IMR-90 (cell line): ENCODE measurements at regions not wholly inside any gene's neighbourhood (a gene's known extent, or its start where the extent isn't known, plus 50 kb on each side); places are given as distances from the start of the nearest gene placed in this dataset.

Source experiments
- ATAC-seq: fragments of 200-7000 bp; cut with Tn5 transposase; 2 replicates; pipeline ENCODE4 v1.9.1; 2020; ENCODE audit warnings: low read depth, mild to moderate bottlenecking, moderate library complexity
- BruUV-seq: library from RNA; stranded (reverse); fragments of 400-500 nt; replicated peaks from 2 replicates; lab custom pipeline; 2021; lab: Mats Ljungman, UMichigan
- CTCF ChIA-PET: fragments of 300-600 bp; formaldehyde crosslinking; extraction: SDS; loops from one replicate; lab custom pipeline; 2021; ENCODE audit warnings: antibody characterized with exemption; lab: Yijun Ruan, JAX
- POLR2A ChIA-PET: fragments of 300-600 bp; sonication (Branson Sonifier 250); formaldehyde crosslinking; loops from one replicate; lab custom pipeline; 2022; ENCODE audit warnings: antibody characterized with exemption; ENCODE audit not compliant: unreplicated experiment; lab: Charles Lee
- DNase-seq: peaks from one replicate; pipeline ENCODE4 v3.0.0; 2013
- H2AFZ ChIP-seq: replicated peaks from 2 replicates; pipeline ENCODE3; 2013; ENCODE audit warnings: low read length, mild to moderate bottlenecking; ENCODE audit not compliant: poor library complexity
- H2AK5ac ChIP-seq: 2 replicates; pipeline ENCODE4 v1.6.1; 2013; ENCODE audit warnings: low read depth, low read length, inconsistent platforms
- H2AK9ac ChIP-seq: replicated peaks from 2 replicates; pipeline ENCODE3; 2013; ENCODE audit warnings: mild to moderate bottlenecking, low read depth, low read length, moderate library complexity; ENCODE audit not compliant: poor library complexity
- H2BK120ac ChIP-seq: 2 replicates; pipeline ENCODE4 v1.6.1; 2013; ENCODE audit warnings: low read depth, low read length, inconsistent platforms
- H2BK15ac ChIP-seq: 3 replicates; pipeline ENCODE4 v1.6.1; 2013; ENCODE audit warnings: low read depth, low read length, inconsistent platforms
- H2BK20ac ChIP-seq: 2 replicates; pipeline ENCODE4 v1.6.1; 2013; ENCODE audit warnings: low read depth, mild to moderate bottlenecking, inconsistent platforms, low read length, moderate library complexity
- H2BK5ac ChIP-seq: 2 replicates; pipeline ENCODE4 v1.6.1; 2013; ENCODE audit warnings: mild to moderate bottlenecking, low read depth, low read length, inconsistent platforms; ENCODE audit not compliant: poor library complexity, severe bottlenecking
- H3K14ac ChIP-seq: replicated peaks from 2 replicates; pipeline ENCODE4 v1.6.1; 2013; ENCODE audit warnings: low read depth, low read length, inconsistent platforms
- H3K18ac ChIP-seq: 2 replicates; pipeline ENCODE4 v1.6.1; 2013; ENCODE audit warnings: low read depth, low read length, control low read depth
- H3K23ac ChIP-seq: 2 replicates; pipeline ENCODE4 v1.6.1; 2013; ENCODE audit warnings: low read depth, low read length, inconsistent platforms
- H3K27ac ChIP-seq: 2 replicates; pipeline ENCODE4 v1.5.1; 2013; ENCODE audit warnings: mild to moderate bottlenecking, control low read depth, low read length; ENCODE audit not compliant: insufficient read depth
- H3K27me3 ChIP-seq: 2 replicates; pipeline ENCODE4 v1.6.1; 2013; ENCODE audit warnings: low read length; ENCODE audit not compliant: control insufficient read depth, insufficient read depth
- H3K36me3 ChIP-seq: 2 replicates; pipeline ENCODE4 v1.6.1; 2013; ENCODE audit warnings: low read length, mixed read lengths; ENCODE audit not compliant: control insufficient read depth, insufficient read depth
- H3K4ac ChIP-seq: 2 replicates; pipeline ENCODE4 v1.6.1; 2013; ENCODE audit warnings: low read depth, low read length, inconsistent platforms
- H3K4me1 ChIP-seq: 2 replicates; pipeline ENCODE4 v1.6.1; 2013; ENCODE audit warnings: low read length, mixed read lengths; ENCODE audit not compliant: control insufficient read depth, insufficient read depth
- H3K4me2 ChIP-seq: 2 replicates; pipeline ENCODE4 v1.6.1; 2013; ENCODE audit warnings: low read depth, mild to moderate bottlenecking, control low read depth, low read length, moderate library complexity
- H3K4me3 ChIP-seq: 2 replicates; pipeline ENCODE4 v1.5.1; 2013; ENCODE audit warnings: low read depth, mild to moderate bottlenecking, control low read depth, low read length, moderate library complexity; ENCODE audit not compliant: insufficient read depth
- H3K56ac ChIP-seq: 2 replicates; pipeline ENCODE4 v1.6.1; 2013; ENCODE audit warnings: low read length, inconsistent platforms; ENCODE audit not compliant: insufficient read depth; ENCODE audit errors: extremely low read depth
- H3K79me1 ChIP-seq, 2 experiments: 2 replicates each; pipeline ENCODE4 v1.6.1; 2013; ENCODE audit warnings: low read length in 2 of 2, inconsistent platforms in 1 of 2, low read depth in 1 of 2
- H3K9ac ChIP-seq: 2 replicates; pipeline ENCODE4 v1.6.1; 2013; ENCODE audit warnings: low read depth, low read length, control low read depth
- H3K9me1 ChIP-seq: 2 replicates; pipeline ENCODE4 v1.6.1; 2013; ENCODE audit warnings: low read length, inconsistent platforms; ENCODE audit not compliant: insufficient read depth
- H3K9me3 ChIP-seq: 2 replicates; pipeline ENCODE4 v1.6.1; 2013; ENCODE audit warnings: low read length; ENCODE audit not compliant: control insufficient read depth, insufficient read depth
- H4K20me1 ChIP-seq: 2 replicates; pipeline ENCODE4 v1.6.1; 2013; ENCODE audit warnings: low read length, inconsistent platforms; ENCODE audit not compliant: insufficient read depth
- H4K5ac ChIP-seq: 2 replicates; pipeline ENCODE4 v1.6.1; 2013; ENCODE audit warnings: mild to moderate bottlenecking, low read depth, low read length, control low read depth
- H4K8ac ChIP-seq, 2 experiments: 2 replicates each; pipeline ENCODE4 v1.6.1; 2013; ENCODE audit warnings: low read depth in 2 of 2, low read length in 2 of 2, control low read depth in 1 of 2, inconsistent platforms in 1 of 2
- H4K91ac ChIP-seq: 2 replicates; pipeline ENCODE4 v1.6.1; 2013; ENCODE audit warnings: low read depth, low read length, inconsistent platforms; ENCODE audit not compliant: insufficient read depth
- BHLHE40 ChIP-seq: fragments of 150-350 bp; IDR thresholded peaks from 2 replicates; pipeline ENCODE4 v1.6.1; 2016; ENCODE audit warnings: mild to moderate bottlenecking, low read depth, low read length
- CEBPB ChIP-seq: IDR thresholded peaks from 2 replicates; pipeline ENCODE4 v1.6.1; 2012; ENCODE audit warnings: low read depth, low read length, improper control_type of control experiment
- CHD1 ChIP-seq: IDR thresholded peaks from 2 replicates; pipeline ENCODE4 v1.6.1; 2012; ENCODE audit warnings: low read depth, low read length, improper control_type of control experiment
- CTCF ChIP-seq: conservative IDR thresholded peaks from 2 replicates; pipeline ENCODE4 v1.5.1; 2012; ENCODE audit warnings: mild to moderate bottlenecking, low read depth, low read length, improper control_type of control experiment
- ELK1 ChIP-seq: fragments of 150-350 bp; IDR thresholded peaks from 2 replicates; pipeline ENCODE4 v1.6.1; 2016; ENCODE audit warnings: low read depth, mild to moderate bottlenecking, low read length, moderate library complexity, borderline replicate concordance
- FOS ChIP-seq: fragments of 150-350 bp; IDR thresholded peaks from 2 replicates; pipeline ENCODE4 v1.6.1; 2016; ENCODE audit warnings: low read depth, low read length
- MAFK ChIP-seq: IDR thresholded peaks from 2 replicates; pipeline ENCODE4 v1.6.1; 2012; ENCODE audit warnings: low read depth, low read length, improper control_type of control experiment
- MAZ ChIP-seq: IDR thresholded peaks from 2 replicates; pipeline ENCODE4 v1.6.1; 2012; ENCODE audit warnings: low read depth, mild to moderate bottlenecking, low read length, improper control_type of control experiment, moderate library complexity, borderline replicate concordance
- MXI1 ChIP-seq: IDR thresholded peaks from 2 replicates; pipeline ENCODE4 v1.6.1; 2012; ENCODE audit warnings: low read depth, mild to moderate bottlenecking, low read length, moderate library complexity, borderline replicate concordance
- NFE2L2 ChIP-seq: fragments of 150-350 bp; IDR thresholded peaks from 2 replicates; pipeline ENCODE4 v1.6.1; 2016; ENCODE audit warnings: low read depth, mild to moderate bottlenecking, low read length
- POLR2A ChIP-seq: IDR thresholded peaks from 2 replicates; pipeline ENCODE4 v1.6.1; 2012; ENCODE audit warnings: mild to moderate bottlenecking, low read depth, low read length
- RAD21 ChIP-seq: IDR thresholded peaks from 2 replicates; pipeline ENCODE4 v1.6.1; 2012; ENCODE audit warnings: low read length, improper control_type of control experiment
- RCOR1 ChIP-seq: IDR thresholded peaks from 2 replicates; pipeline ENCODE4 v1.6.1; 2012; ENCODE audit warnings: mild to moderate bottlenecking, low read length, improper control_type of control experiment; ENCODE audit not compliant: insufficient replicate concordance
- RFX5 ChIP-seq: IDR thresholded peaks from 2 replicates; pipeline ENCODE4 v1.8.0; 2012; ENCODE audit warnings: low read depth, mild to moderate bottlenecking, low read length, moderate library complexity
- SMC3 ChIP-seq: fragments of 150-350 bp; IDR thresholded peaks from 2 replicates; pipeline ENCODE4 v1.6.1; 2016; ENCODE audit warnings: low read depth, mild to moderate bottlenecking, antibody characterized with exemption, low read length, moderate library complexity
- USF2 ChIP-seq: fragments of 150-350 bp; IDR thresholded peaks from 2 replicates; pipeline ENCODE4 v1.6.1; 2017; ENCODE audit warnings: mild to moderate bottlenecking, antibody characterized with exemption, low read length, low read depth
- WGBS, 2 experiments: methylation state at CpG; one replicate each; pipeline versions ENCODE4 v1.1.5 to v1.1.7; 2013; ENCODE audit warnings: missing lambda C conversion rate in 2 of 2; ENCODE audit not compliant: insufficient read length in 1 of 2; ENCODE audit errors: extremely low coverage in 2 of 2; 5-methylcytosine and 5-hydroxymethylcytosine counted together
- dilution Hi-C: fragments of 300-500 bp; cut with HindIII; formaldehyde crosslinking; loops from one replicate; pipeline ENCODE4 v1.14.3; 2018; ENCODE audit warnings: low sequenced_read_pairs; ENCODE audit not compliant: unreplicated experiment
- in situ Hi-C: fragments of 300-500 bp; cut with MboI; formaldehyde crosslinking; loops from 3 replicates; pipeline ENCODE4 v1.14.3; 2019; ENCODE audit warnings: low sequenced_read_pairs, inconsistent platforms, mixed read lengths
- intact Hi-C: fragments of 100-400 bp; cut with micrococcal nuclease; formaldehyde crosslinking; loops from 2 replicates; pipeline ENCODE4 v1.10.0; 2022

GRCh38 chr4:56118845-56119244 lies 170.1 kb downstream of the CEP135 start:
- Histone ChIP-seq H2AFZ (no peak overlapping the region), H4K5ac (no peak overlapping the region), H2AK5ac (no peak overlapping the region), H2BK15ac (no peak overlapping the region), H3K56ac (no peak overlapping the region), H3K9ac (no peak overlapping the region), H3K23ac (no peak overlapping the region), H3K4me2 (no peak overlapping the region), H3K18ac (no peak overlapping the region), H3K4me3 (no peak overlapping the region), H3K14ac (no peak overlapping the region), H4K91ac (no peak overlapping the region), H3K4ac (no peak overlapping the region), H3K27me3 (no peaks in the 10 kb centered on the region), H4K20me1 (no peaks in the 10 kb centered on the region), H3K9me1 (no peaks in the 10 kb centered on the region), H2AK9ac (no peak overlapping the region), H3K79me1 (no peaks in the 10 kb centered on the region), H3K9me3 (no peaks in the 10 kb centered on the region), H2BK5ac (no peak overlapping the region), H2BK20ac (no peak overlapping the region), H3K4me1 (no peaks in the 10 kb centered on the region), H4K8ac (no peak overlapping the region), H3K27ac (no peak overlapping the region), H2BK120ac (no peak overlapping the region), H3K36me3 (no peaks in the 10 kb centered on the region)
- ATAC-seq, result no peak
- ChIA-PET POLR2A (no interaction called here), CTCF (no interaction called here)
- dilution Hi-C loops (no loop called here), in situ Hi-C loops (no loop called here), intact Hi-C loops (no loop called here)
- no peak for DNase-seq
- BruUV-seq, result no TSS peak
- WGBS, 2 experiments, result 100% methylated on average over 1 of the region's 2 CpGs; no CpG with 5 or more reads in 1 of the 2 experiments
- TF ChIP-seq CHD1 (no peak), MXI1 (no peak), MAFK (no peak), FOS (no peak), ELK1 (no peak), CTCF (no peak), NFE2L2 (no peak), SMC3 (no peak), USF2 (no peak), CEBPB (no peak), BHLHE40 (no peak), RAD21 (no peak), RFX5 (no peak), POLR2A (no peak), MAZ (no peak), RCOR1 (no peak)
